ENCODE measurements at regions not wholly inside any gene's neighbourhood (a gene's known extent, or its start where the extent isn't known, plus 50 kb on each side); places are given as distances from the start of the nearest gene placed in this dataset.
"Not testable (repeated sequence)": the region's sequence is repeated elsewhere in the genome, so short reads cannot be mapped to it uniquely, and the experiment has no call there.

- in situ Hi-C loops (cut with MboI; ENCODE audit: low sequenced_read_pairs, unreplicated experiment) = no loop called here
- DNase-seq (ENCODE audit: low spot score) = no peak
- TF ChIP-seq, protein P1, sequence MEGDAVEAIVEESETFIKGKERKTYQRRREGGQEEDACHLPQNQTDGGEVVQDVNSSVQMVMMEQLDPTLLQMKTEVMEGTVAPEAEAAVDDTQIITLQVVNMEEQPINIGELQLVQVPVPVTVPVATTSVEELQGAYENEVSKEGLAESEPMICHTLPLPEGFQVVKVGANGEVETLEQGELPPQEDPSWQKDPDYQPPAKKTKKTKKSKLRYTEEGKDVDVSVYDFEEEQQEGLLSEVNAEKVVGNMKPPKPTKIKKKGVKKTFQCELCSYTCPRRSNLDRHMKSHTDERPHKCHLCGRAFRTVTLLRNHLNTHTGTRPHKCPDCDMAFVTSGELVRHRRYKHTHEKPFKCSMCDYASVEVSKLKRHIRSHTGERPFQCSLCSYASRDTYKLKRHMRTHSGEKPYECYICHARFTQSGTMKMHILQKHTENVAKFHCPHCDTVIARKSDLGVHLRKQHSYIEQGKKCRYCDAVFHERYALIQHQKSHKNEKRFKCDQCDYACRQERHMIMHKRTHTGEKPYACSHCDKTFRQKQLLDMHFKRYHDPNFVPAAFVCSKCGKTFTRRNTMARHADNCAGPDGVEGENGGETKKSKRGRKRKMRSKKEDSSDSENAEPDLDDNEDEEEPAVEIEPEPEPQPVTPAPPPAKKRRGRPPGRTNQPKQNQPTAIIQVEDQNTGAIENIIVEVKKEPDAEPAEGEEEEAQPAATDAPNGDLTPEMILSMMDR (IDR thresholded peaks at IDR 0.05; ENCODE audit: borderline replicate concordance, control extremely low read depth, extremely low read depth, insufficient read depth, missing control alignments) = no peak
Observed at GRCh38 chr5:99441235-99441634, 512.4 kb upstream of the CHD1 start.

DNA sequence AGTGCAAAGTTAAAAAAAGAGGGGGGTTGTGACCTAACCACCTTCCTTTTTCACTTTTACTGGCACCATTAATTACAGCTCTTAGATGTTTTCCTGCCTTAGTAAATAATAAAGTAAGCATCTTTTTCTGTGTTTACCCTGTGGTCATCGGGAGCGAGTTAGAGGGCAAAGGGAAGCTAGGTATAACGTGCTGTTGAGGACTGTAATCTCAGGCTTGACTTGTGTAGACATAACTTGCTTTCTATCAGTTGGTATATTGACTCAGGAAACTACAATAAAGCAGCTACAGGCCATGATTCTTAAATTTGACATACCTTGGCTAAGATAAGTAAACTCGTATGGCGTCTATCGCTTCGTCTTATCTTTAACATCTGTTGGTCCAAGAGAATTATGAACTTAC, 509.8 kb upstream of the CHD1 start:
- in situ Hi-C loops (cut with MboI; ENCODE audit: low sequenced_read_pairs, unreplicated experiment) = no loop called here
- no peak for DNase-seq (ENCODE audit: low spot score)
- TF ChIP-seq, protein P1 (IDR thresholded peaks at IDR 0.05; ENCODE audit: borderline replicate concordance, control extremely low read depth, extremely low read depth, insufficient read depth, missing control alignments) = no peak

DNA sequence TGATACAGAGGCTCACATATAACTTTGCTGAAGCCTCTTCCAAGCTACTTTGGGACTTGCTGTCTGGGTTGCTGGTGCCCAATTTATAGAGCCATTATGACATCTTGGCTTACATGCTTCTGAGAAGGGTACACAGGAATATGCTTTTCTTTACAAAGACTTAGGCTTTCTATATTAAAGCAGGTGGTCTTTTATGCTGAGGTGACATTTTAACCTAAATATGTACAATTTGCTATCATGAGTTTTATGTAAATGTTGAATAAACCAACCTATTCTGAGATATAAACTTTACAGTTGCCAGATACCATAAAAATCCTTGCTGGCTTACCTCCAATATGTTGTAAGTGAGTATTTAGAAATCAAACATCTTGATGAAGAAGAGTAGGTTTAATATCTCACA, 509.2 kb upstream of the CHD1 start:
- no peak for DNase-seq (ENCODE audit: low spot score)
- TF ChIP-seq, protein P1 (IDR thresholded peaks at IDR 0.05; ENCODE audit: borderline replicate concordance, control extremely low read depth, extremely low read depth, insufficient read depth, missing control alignments) = no peak
- in situ Hi-C loops (cut with MboI; ENCODE audit: low sequenced_read_pairs, unreplicated experiment) = no loop called here

GRCh38 chr5:99423396-99423795, 494.6 kb upstream of the CHD1 start:
- in situ Hi-C loops (cut with MboI; ENCODE audit: low sequenced_read_pairs, unreplicated experiment); DNase-seq (ENCODE audit: low spot score): not testable (repeated sequence)

- in situ Hi-C loops (cut with MboI; ENCODE audit: low sequenced_read_pairs, unreplicated experiment); DNase-seq (ENCODE audit: low spot score): not testable (repeated sequence)
Observed at GRCh38 chr5:99418640-99419039, 489.8 kb upstream of the CHD1 start.

DNA sequence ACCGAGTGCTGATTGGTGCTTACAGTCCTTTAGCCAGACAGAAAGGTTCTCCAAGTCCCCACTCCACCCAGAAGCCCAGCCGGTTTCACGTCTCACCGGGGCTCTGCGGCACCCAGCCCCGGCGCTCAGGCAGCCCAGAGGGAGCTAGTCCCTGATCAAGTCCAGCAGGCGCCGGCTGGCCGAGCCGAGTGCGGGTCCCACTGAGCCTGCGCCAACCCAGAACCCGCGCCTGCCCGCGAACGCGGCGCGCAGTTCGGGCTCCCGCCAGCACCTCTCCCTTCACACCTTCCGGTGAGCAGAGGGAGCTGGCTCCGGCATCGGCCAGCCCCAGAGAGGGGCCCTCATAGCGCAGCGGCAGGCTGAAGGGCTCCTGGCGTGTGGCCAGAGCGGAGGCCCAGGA, 481.6 kb upstream of the CHD1 start:
- DNase-seq (ENCODE audit: low spot score); in situ Hi-C loops (cut with MboI; ENCODE audit: low sequenced_read_pairs, unreplicated experiment): not testable (repeated sequence)

DNA sequence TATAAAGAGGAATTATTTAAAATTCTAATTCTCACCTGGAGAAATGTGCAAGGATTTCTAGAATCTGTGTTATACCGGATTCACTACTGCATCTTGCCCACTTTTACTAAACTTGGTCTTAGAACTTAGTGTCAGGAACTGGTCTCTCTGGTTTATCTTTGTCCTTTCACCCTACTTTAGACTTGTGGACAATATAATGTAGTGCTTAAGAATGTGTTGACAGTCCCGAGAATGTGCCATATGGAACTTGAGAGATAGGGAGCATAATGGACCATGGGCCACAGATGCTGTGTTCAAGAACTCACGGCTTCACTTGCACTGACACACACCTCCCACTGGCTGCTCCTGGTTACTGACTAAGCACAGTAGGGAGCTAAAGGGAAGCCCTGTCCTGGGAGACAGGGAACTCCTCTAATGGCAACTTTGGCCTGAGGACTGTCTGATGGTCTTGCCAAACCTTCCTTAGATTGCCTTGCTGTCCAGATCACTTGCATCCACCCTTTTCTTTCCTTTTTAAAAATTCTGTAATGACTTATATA, 476.0 kb upstream of the CHD1 start:
- DNase-seq (ENCODE audit: low spot score); in situ Hi-C loops (cut with MboI; ENCODE audit: low sequenced_read_pairs, unreplicated experiment): not testable (repeated sequence)

- DNase-seq (ENCODE audit: low spot score); in situ Hi-C loops (cut with MboI; ENCODE audit: low sequenced_read_pairs, unreplicated experiment): not testable (repeated sequence)
Observed at GRCh38 chr5:99400571-99400970, 471.8 kb upstream of the CHD1 start.

DNA sequence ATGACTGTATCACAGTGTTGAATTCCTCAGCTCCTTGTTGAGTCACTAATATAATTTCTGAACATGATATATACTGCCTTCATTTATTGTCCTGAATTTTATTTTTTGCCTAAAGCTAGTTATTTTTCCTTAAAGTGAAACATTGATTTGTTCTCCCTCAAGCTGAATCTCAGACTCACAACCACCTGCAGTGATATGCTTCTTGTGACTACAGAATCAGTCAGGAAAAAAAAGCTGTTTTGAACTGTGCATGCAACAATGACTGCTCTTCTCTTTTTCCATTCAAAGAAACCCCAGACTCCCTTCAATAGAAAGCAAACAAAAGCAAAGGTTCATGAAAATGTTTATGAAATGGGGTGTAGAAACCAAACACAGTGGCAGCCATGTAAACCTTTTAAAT, 470.2 kb upstream of the CHD1 start:
- in situ Hi-C loops (cut with MboI; ENCODE audit: low sequenced_read_pairs, unreplicated experiment) = no loop called here
- TF ChIP-seq, protein P1 (IDR thresholded peaks at IDR 0.05; ENCODE audit: borderline replicate concordance, control extremely low read depth, extremely low read depth, insufficient read depth, missing control alignments) = no peak
- DNase-seq (ENCODE audit: low spot score) = no peak
